Pancreas (tissue), 10 donors: ENCODE measurements at regions not wholly inside any gene's neighbourhood (a gene's known extent, or its start where the extent isn't known, plus 50 kb on each side); places are given as distances from the start of the nearest gene placed in this dataset.
A peak's percentile ranks its signal among the peaks of the same experiment; 100 is the strongest.

Experiments used
- ATAC-seq, 4 donors: fragments of 200-7000 bp; cut with Tn5 transposase; one replicate each; pipeline versions ENCODE4 v1.8.0 to v1.9.1; 2020; ENCODE audit warnings: mild to moderate bottlenecking in 4 of 4, moderate library complexity in 4 of 4
- DNase-seq, 6 donors: peaks; one replicate each; pipeline ENCODE4 v3.0.0-alpha.2; 2020
- FAIRE-seq: peaks from 2 replicates; lab custom pipeline; 2012; peaks lifted over from hg19 to GRCh38; lab: Jason Lieb, UNC
- H3K27ac ChIP-seq, 4 donors: fragments of 200-600 bp; sonication (generic); 1 replicate in 3 of 4; 2 replicates in 1 of 4; pipeline versions ENCODE4 v1.5.0 to v1.8.0; 2020
- H3K27me3 ChIP-seq, 4 donors: fragments of 200-600 bp; one replicate each; pipeline ENCODE4 v1.8.0; 2021
- H3K36me3 ChIP-seq, 3 donors: fragments of 200-600 bp; sonication (generic) in 1 of 3; one replicate each; pipeline versions ENCODE4 v1.5.0 to v1.8.0; 2020 to 2021
- H3K4me1 ChIP-seq, 3 donors: fragments of 200-600 bp; one replicate each; pipeline ENCODE4 v1.8.0; 2021
- H3K4me3 ChIP-seq, 4 donors: fragments of 200-600 bp; sonication (generic) in 2 of 4; one replicate each; pipeline versions ENCODE4 v1.5.0 to v1.8.0; 2020 to 2021
- H3K9me3 ChIP-seq, 4 donors: fragments of 200-600 bp; one replicate each; pipeline ENCODE4 v1.8.0; 2021
- WGBS, 2 donors: extraction: QIAGEN DNeasy Blood & Tissue Kit; methylation state at CpG; one replicate each; pipeline ENCODE4 v1.1.7; 2013; 5-methylcytosine and 5-hydroxymethylcytosine counted together
- intact Hi-C, 3 donors: fragments of 100-400 bp; cut with DNase I; formaldehyde crosslinking; loops; one replicate each; pipeline versions ENCODE4 v1.11.1 to v1.14.2; 2022
- TF ChIP-seq, protein P1 (sequence below), 4 donors: fragments of 200-600 bp; sonication (generic) in 3 of 4; IDR thresholded peaks; one replicate each; pipeline versions ENCODE4 v1.5.0 to v1.8.0; 2021; ENCODE audit warnings: antibody characterized with exemption in 4 of 4
- donor health status: healthy with polysubstance abuse.
- donor health status: DM: no; HTN: no; CAD: no; lungs with moderate emphysema.
- donor health status: DM: no; HTN: no; CAD: no.
- donor health status: control.
- donor health status: control.
- donor health status: Bipolar disorder and iron deficiency.
- donor health status: DM: yes; HTN: yes; CAD: no.
- donor health status: DM: no; HTN: no; CAD: no.
- donor health status: DM: no; HTN: no; CAD: no.
- donor health status: DM: yes; HTN: yes; CAD: no.

DNA sequence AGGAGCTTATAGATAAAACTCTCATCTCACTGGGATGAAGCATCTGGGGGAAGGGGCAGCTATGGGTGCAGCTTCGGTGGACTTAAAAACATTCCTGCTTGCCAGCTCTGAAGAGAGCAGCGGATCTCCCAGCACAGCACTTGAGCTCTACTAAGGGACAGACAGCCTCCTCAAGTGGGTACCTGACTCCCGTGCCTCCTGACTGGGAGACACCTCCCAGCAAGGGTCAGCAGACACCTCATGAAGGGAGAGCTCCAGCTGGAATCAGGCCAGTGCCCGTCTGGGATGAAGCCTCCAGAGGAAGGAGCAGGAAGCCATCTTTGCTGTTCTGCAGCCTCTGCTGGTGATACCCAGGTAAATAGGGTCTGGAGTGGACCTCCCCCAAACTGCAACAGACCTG, 345.2 kb upstream of the SYT1 start:
- H3K36me3 ChIP-seq, result no peaks in the 10 kb centered on the region
- no peaks in the 10 kb centered on the region for H3K27me3 ChIP-seq
- DNase-seq (peak in 2 of 6 donors; percentile 14 to 34), ATAC-seq (no peak), FAIRE-seq (no peak)
- TF ChIP-seq, protein P1, sequence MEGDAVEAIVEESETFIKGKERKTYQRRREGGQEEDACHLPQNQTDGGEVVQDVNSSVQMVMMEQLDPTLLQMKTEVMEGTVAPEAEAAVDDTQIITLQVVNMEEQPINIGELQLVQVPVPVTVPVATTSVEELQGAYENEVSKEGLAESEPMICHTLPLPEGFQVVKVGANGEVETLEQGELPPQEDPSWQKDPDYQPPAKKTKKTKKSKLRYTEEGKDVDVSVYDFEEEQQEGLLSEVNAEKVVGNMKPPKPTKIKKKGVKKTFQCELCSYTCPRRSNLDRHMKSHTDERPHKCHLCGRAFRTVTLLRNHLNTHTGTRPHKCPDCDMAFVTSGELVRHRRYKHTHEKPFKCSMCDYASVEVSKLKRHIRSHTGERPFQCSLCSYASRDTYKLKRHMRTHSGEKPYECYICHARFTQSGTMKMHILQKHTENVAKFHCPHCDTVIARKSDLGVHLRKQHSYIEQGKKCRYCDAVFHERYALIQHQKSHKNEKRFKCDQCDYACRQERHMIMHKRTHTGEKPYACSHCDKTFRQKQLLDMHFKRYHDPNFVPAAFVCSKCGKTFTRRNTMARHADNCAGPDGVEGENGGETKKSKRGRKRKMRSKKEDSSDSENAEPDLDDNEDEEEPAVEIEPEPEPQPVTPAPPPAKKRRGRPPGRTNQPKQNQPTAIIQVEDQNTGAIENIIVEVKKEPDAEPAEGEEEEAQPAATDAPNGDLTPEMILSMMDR (IDR thresholded peaks at IDR 0.05), result no peak
- WGBS, 2 donors, result 69 to 80% methylated on average over 4 of the region's 4 CpGs
- H3K27ac ChIP-seq, result no peak overlapping the region
- intact Hi-C loops, result no loop called here
- no peak overlapping the region for H3K4me3 ChIP-seq
- no peaks in the 10 kb centered on the region for H3K4me1 ChIP-seq
- H3K9me3 ChIP-seq, result no peaks in the 10 kb centered on the region

DNA sequence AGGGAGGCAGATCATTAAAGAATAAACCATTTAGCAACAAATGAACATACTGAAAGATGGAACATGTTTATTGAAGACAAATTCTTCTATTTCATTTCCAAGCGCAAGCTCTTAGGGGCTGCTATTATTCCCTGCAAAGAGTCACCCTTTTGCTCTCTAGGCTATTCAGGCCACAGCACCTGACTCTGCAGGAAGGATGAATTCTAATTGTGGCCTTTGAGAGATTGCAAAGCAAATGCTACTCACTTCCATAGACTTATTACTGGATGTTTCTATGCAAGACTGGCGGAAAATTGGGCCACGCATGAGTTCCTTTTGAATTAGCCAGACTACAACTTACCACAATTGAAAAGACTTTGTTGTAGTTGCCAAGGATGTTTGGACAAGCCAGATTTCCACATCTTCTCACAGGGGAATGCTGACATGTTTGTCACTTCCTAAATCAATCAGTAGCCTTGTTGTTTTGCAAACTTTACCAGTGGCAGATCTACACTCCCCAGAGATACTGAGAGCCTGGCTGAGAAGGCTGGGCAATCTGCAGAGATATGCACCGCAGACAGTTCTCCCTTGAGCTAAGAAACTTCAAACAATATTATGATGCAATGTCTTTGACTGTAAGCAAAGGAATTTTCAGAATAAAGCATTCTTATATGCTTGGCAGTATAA, 334.3 kb upstream of the SYT1 start:
- DNase-seq (no peak), FAIRE-seq (no peak), ATAC-seq (no peak)
- no peak overlapping the region for H3K27ac ChIP-seq
- intact Hi-C loops, result no loop called here
- H3K4me1 ChIP-seq, result no peaks in the 10 kb centered on the region
- H3K9me3 ChIP-seq, result no peaks in the 10 kb centered on the region
- 47 to 50% methylated on average over 4 of the region's 4 CpGs for WGBS, 2 donors
- H3K4me3 ChIP-seq, result no peak overlapping the region
- no peaks in the 10 kb centered on the region for H3K27me3 ChIP-seq
- TF ChIP-seq, protein P1 (IDR thresholded peaks at IDR 0.05), result no peak
- no peaks in the 10 kb centered on the region for H3K36me3 ChIP-seq

DNA sequence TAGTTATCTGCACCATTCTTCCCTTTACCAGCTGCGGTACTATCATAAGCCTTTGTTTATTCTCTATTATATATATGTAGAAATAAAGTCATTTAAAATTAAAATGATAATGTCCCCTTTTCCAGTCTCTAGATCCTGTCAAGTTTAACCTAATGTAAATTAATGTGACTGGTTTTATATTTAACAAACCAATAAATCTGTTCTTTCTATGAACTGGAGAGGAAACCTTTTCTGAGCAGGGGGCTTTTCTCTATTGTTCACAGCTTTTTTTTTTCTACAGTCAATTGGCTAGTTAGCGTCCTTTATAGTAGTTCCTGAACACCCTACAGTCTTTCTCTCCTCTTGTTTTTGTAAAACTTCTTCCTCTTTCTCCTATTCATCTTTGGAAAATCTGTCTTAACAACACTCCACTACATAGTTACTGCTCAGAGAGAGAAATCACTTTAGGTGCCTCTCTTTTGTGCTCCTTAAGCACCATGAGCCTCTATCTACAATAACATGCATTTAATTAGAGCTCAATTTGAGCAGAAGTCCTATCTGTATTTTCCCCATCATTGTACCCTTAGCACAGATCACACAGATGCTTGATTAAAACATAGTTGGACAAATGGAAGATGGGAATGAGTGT, 332.6 kb upstream of the SYT1 start:
- Histone ChIP-seq H3K36me3 (no peaks in the 10 kb centered on the region), H3K9me3 (no peaks in the 10 kb centered on the region), H3K4me1 (no peaks in the 10 kb centered on the region), H3K4me3 (no peak overlapping the region), H3K27ac (no peak overlapping the region), H3K27me3 (no peaks in the 10 kb centered on the region)
- no peak for FAIRE-seq
- ATAC-seq, result no peak
- no peak for DNase-seq
- intact Hi-C loops, result no loop called here
- TF ChIP-seq, protein P1 (IDR thresholded peaks at IDR 0.05), result no peak
- 28 to 50% methylated on average over 2 of the region's 2 CpGs for WGBS, 2 donors

DNA sequence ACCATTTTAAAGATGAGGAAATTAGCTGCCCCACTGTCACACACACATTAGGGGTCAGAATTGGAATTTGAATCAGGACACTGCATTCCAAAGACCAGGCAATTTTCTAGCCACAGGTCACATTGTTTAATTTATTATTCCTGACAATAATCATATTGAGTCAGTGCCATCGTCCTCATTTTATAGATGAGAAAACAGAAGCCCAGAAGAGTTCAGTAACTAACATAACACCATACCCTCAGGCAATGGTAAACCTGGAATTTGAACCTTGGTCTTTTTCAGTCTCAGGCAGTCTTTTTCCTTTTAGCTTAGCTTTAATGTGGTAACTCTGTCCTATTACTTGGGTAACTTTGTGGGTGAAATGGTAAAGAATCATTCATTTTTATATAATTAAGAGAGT, 330.3 kb upstream of the SYT1 start:
- intact Hi-C loops, result no loop called here
- H3K27ac ChIP-seq, result no peak overlapping the region
- no peak overlapping the region for H3K4me3 ChIP-seq
- ATAC-seq (no peak), DNase-seq (no peak), FAIRE-seq (no peak)
- TF ChIP-seq, protein P1 (IDR thresholded peaks at IDR 0.05), result no peak
- no peaks in the 10 kb centered on the region for H3K27me3 ChIP-seq
- no peaks in the 10 kb centered on the region for H3K9me3 ChIP-seq
- H3K4me1 ChIP-seq, result no peaks in the 10 kb centered on the region
- WGBS, 2 donors, result 22 to 26% methylated on average over 1 of the region's 1 CpG
- H3K36me3 ChIP-seq, result no peaks in the 10 kb centered on the region
